SIG-M5 treated with dmso at 0.1 percent for 504 hours (cell line): ENCODE measurements at regions not wholly inside any gene's neighbourhood (a gene's known extent, or its start where the extent isn't known, plus 50 kb on each side); places are given as distances from the start of the nearest gene placed in this dataset.

Experiments used
- DNase-seq: peaks from one replicate; lab custom pipeline; 2025; ENCODE audit not compliant: unreplicated experiment; lab: John Stamatoyannopoulos, UW

DNA sequence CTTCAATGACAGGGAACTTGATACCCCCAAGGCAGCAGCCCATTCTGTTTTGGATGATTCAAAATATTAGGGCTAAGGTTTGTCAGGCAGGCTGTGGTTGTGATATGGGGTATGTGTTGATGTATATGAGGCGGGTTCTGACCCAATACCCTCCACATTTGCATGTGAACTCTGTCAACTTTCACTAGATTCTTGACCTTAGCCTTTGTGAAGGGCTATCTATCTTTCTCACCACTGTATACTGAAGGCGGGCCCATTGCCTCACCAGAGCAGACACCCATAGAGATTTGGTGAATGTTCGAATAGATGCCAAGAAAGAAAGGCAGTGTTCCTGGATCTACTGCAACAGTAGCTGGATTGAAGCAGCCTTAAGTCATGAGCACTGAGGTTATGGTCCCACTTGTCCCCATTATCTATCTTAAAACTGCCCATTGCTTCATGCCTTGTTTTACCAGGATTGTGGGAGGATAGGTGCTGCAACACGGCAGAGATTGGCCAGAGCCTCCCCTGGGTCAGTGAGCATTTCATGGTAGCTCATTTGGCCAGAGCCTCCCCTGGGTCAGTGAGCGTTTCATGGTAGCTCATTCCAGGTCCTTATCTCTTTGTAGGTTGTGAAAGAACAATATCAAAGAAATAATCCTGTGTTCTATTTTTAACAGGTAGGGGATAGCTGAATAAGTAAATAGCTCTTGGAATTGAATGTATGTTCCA, 399.6 kb downstream of the TMEM135 start:
- DNase-seq = no peak

DNA sequence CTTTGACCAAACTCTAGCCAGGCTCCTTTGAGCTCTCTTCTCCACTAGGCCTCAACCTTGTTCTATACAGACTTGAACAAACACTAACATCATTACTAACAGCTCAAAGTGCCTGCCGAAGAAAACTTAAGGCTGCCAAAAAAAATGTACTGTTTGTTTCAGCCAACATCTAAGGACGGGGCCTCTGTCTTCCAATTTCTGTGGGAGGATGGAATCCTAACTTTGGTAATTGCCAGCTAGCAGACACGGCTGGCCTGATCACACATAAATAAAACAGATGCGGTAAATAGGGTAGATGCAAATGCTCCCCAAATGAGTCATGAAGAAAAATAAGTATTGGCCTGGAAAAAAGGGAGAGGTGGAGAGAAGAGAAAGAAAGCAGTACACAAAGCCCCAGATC, 394.3 kb downstream of the TMEM135 start:
- DNase-seq = no peak

GRCh38 chr11:87431392-87431791, 393.7 kb downstream of the TMEM135 start:
- no peak for DNase-seq

DNA sequence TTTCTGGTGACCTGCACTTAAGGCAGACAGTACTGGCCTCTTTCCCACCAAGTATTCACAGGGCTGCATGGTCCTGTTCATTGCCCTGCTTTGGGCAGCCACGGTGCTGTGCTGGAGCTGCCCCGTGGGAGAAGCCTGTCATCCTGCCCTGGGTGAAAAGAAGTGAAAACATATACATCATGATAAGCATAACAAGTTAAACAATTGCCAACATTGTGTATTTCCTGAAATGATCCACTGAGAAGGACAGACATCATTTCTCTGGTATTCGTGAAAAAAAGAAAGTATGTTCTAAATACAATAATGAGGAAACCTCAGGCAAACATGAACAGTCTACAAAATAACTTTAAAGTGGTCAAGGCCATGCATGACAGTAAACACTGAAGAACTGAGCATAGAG, 393.1 kb downstream of the TMEM135 start:
- no peak for DNase-seq

GRCh38 chr11:87429996-87430395, 392.3 kb downstream of the TMEM135 start:
- no peak for DNase-seq

- DNase-seq = no peak
Observed at GRCh38 chr11:87428266-87428665, 390.5 kb downstream of the TMEM135 start.

- no peak for DNase-seq
Observed at GRCh38 chr11:87425943-87426342, 388.2 kb downstream of the TMEM135 start.

GRCh38 chr11:87425391-87425790, 387.7 kb downstream of the TMEM135 start:
- no peak for DNase-seq

DNA sequence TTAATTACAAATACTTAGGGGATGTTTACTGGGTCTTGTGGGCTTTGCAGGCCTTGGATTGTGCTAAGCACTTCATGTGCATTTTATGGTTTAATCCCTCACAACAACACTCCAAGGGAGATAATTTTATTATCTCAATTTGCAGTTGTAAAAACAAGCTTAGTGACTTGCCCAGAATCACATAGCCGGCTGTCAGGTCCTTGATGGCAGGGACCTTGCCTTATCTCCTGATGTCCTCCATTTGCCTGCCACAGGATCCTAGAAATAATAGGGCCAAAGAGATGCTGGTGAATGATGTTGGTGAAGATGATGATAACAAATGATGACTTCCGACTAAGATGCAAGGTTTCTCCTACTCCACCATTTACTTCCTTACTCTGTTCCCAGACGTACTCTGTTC, 385.4 kb downstream of the TMEM135 start:
- DNase-seq = no peak

- DNase-seq = no peak
Observed at GRCh38 chr11:87422566-87422965, 384.8 kb downstream of the TMEM135 start.

GRCh38 chr11:87421422-87421821, 383.7 kb downstream of the TMEM135 start:
- peak; percentile 70 for DNase-seq

GRCh38 chr11:87417951-87418350, 380.2 kb downstream of the TMEM135 start:
- DNase-seq = no peak

DNA sequence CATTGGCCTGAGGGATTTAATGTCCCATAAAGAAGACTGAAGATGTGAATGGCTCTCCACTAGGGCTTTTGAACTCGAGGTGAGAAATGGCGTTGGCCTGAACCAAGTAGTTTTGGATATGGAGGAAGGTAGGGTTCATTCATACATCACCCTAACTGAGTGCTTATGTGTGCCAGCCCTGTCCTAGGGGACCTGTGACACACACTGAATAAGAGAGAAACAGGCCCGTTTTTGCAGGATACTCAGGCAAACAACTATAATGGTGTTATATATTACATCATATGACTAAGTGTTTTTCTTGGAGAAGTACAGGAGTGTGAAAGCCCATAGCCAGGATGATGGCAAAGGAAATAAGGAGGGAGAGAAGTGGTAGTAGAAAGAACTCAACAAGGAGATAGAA, 368.1 kb downstream of the TMEM135 start:
- DNase-seq = no peak

- DNase-seq = no peak
Observed at GRCh38 chr11:87405356-87405755, 367.6 kb downstream of the TMEM135 start.

DNA sequence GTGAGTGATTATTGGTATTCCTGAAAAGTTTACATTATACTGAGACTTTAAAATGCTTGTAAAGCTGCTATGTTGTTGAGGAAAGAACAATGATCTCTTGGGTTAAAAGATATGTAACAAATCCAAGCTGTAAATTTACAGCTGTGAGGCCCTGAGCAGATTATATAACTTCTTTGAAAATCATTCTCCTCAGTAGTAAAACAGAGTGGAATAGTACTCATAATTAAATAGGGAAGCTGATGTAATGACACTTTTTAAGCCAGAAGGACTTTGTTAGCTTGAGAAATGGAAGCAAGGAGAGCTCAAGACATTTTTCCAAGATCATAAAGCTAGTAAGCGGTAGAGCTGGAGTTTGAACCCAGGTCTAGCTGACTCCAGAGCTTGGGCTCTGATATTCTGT, 363.9 kb downstream of the TMEM135 start:
- no peak for DNase-seq

- no peak for DNase-seq
Observed at GRCh38 chr11:87399341-87399740, 361.6 kb downstream of the TMEM135 start.

- DNase-seq = no peak
Observed at GRCh38 chr11:87398931-87399330, 361.2 kb downstream of the TMEM135 start.

DNA sequence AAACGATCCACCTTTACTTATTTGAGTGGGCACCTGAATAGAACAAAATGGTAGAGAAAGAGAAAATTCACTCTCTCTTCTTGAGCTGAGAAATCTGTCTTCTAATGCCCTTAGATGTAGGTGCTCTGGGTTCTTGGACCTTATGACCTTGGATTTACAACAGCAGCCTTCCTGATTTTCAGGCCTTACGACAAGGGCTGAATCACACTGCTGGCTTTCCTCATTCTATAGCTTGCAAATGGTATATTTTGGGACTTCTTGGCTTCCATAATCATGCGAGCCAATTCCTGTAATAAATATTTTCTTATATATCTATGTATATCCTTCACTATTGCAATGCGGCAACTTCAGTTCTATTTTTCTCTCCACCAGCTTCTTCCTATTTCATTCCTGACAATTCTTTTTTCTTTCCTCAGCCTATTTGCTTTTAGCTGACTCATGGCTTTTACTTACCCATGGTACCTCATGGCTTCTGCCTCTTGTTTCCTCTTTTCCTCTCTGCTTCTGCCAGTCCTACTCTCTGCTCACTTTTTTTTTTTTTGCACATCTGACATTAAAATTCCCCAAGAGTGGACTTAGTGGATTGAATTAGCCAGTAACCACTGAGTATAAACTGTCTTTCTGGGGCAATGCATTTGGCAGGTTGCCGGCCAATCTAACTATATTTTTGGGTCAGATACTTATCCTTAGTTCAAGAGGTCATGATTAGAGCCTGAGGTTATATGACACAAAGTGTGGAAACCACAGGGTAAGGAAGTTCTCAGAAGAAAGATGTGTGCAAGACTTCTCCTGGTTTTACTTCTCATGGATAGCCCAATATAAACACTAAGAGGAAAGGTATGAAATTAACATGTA, 359.5 kb downstream of the TMEM135 start:
- DNase-seq = peak; percentile 28

GRCh38 chr11:87394924-87395323, 357.2 kb downstream of the TMEM135 start:
- DNase-seq = no peak

GRCh38 chr11:87392665-87393064, 354.9 kb downstream of the TMEM135 start:
- no peak for DNase-seq

DNA sequence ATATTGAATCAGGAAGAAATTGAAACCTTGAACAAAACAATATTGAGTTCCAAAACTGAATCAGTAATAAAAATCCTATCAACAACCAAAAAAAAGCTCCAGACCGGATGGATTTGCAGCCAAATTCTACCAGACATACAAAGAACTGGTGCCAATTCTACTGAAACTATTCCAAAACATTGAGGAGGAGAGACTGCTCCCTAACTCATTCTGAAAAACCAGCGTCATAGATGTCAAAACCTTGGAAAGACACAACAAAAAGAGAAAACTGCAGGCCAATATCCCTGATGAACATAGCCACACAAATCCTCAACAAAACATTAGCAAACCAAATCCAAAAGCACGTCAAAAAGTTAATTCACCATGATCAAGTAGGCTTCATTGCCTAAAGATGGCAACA, 353.8 kb downstream of the TMEM135 start:
- DNase-seq = no peak

DNA sequence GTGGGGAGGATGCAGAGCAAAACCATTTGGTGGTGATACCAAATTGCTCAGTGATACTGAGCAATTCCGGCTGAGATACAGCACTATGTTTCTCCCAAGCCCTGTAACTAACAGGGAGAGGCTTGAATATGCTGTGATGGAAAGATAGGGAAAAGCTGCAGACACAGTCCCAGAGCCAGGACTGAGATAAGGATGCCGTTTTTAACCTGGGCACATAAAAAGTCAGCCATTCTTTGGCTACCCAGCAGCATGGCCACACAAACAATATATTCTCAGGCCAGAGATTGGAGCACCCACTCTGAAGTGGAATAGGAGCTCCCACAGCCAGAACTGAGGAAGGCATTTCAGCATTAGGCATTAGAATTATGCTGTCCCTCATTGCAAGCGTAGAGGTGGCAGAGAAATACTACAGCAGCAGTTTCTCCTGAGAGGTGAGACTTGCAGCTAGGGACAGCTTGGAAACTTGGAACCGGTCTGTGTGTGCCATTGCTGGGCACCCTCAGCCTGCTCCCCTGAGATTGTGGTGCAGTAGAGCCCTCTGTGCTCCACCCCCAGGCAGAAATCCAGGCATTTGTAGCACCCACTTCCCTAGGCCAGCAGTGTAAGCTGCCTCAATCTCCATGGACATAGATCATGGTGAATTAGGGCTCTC, 346.5 kb downstream of the TMEM135 start:
- DNase-seq = no peak
